ACC112 (cell line): ENCODE measurements at regions not wholly inside any gene's neighbourhood (a gene's known extent, or its start where the extent isn't known, plus 50 kb on each side); places are given as distances from the start of the nearest gene placed in this dataset.

Experiments
- H2AFZ ChIP-seq: fragments of 200-600 bp; sonication (generic); one replicate; pipeline ENCODE4 v1.6.0; 2017; ENCODE audit warnings: antibody characterized with exemption, low read length; ENCODE audit not compliant: unreplicated experiment
- H3K27ac ChIP-seq: fragments of 200-600 bp; sonication (generic); 2 replicates; pipeline ENCODE4 v1.5.1; 2014; ENCODE audit warnings: low read depth, mild to moderate bottlenecking, antibody characterized with exemption, low read length, moderate library complexity
- H3K27me3 ChIP-seq: fragments of 200-600 bp; sonication (generic); 2 replicates; pipeline ENCODE4 v1.6.1; 2014; ENCODE audit warnings: mild to moderate bottlenecking, antibody characterized with exemption, low read length, moderate library complexity, mixed read lengths; ENCODE audit not compliant: insufficient read depth
- H3K36me3 ChIP-seq: fragments of 200-600 bp; sonication (generic); 2 replicates; pipeline ENCODE4 v1.6.1; 2016; ENCODE audit warnings: mild to moderate bottlenecking, antibody characterized with exemption, low read length, moderate library complexity, mixed read lengths; ENCODE audit not compliant: insufficient read depth
- H3K4me1 ChIP-seq: fragments of 200-600 bp; sonication (generic); one replicate; pipeline ENCODE4 v1.6.1; 2016; ENCODE audit warnings: low read length, mixed read lengths; ENCODE audit not compliant: insufficient read depth, unreplicated experiment, control insufficient read depth
- H3K4me3 ChIP-seq: fragments of 200-600 bp; sonication (generic); 2 replicates; pipeline ENCODE4 v1.5.1; 2014; ENCODE audit warnings: mild to moderate bottlenecking, low read depth, low read length
- H3K79me2 ChIP-seq: fragments of 200-600 bp; sonication (generic); one replicate; pipeline ENCODE4 v1.6.0; 2016; ENCODE audit warnings: low read length; ENCODE audit not compliant: control insufficient read depth, unreplicated experiment, insufficient read depth

DNA sequence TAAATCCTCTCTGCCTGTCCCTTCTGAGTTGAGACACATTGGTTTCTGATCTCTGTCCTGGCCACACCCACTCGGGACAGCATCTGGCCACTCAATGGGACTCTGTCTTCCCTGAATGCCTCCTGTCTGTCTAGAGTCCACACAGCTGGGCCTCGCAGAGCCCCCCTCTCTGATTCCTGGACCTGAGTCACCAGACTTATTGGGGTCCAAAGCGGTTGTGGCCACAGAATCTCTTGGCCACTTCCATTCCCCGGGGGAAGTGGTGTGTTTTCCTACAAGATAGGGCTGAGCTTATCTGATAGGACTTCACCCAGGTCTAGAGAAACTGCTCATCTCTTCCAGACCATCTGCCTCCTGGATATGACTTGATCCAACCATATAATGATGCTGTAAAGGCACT is 57.4 kb upstream of the WNT11 start:
- peaks cover 15% of the 10 kb centered on the region for H3K27me3 ChIP-seq
- H3K4me3 ChIP-seq: no peak overlapping the region
- H3K79me2 ChIP-seq: no peaks in the 10 kb centered on the region
- no peaks in the 10 kb centered on the region for H3K36me3 ChIP-seq
- no peak overlapping the region for H2AFZ ChIP-seq
- H3K27ac ChIP-seq: no peak overlapping the region
- H3K4me1 ChIP-seq: peaks cover 30% of the 10 kb centered on the region

DNA sequence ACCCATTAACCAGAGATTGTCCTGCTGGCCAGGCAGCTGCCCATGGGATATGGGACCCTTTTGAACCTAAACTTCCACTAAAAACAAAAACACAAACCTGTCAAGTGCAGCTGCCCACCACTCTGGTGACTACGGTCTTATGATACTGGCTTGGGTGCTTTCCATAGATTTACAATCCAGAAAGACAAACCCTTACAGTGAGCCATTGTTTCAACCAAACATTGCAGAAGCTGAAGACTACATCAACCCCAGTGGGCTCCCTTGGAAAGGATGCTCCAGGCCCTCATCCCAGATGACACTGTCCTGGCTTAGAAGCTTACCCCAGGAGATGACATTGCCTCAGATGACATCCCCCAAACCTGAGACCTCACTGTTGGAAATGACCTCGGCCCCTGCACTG is 56.9 kb upstream of the WNT11 start:
- Histone ChIP-seq H3K27ac (no peak overlapping the region), H3K36me3 (no peaks in the 10 kb centered on the region), H3K4me3 (no peak overlapping the region), H3K4me1 (peaks cover 29% of the 10 kb centered on the region), H3K27me3 (peaks cover 17% of the 10 kb centered on the region), H2AFZ (no peak overlapping the region), H3K79me2 (no peaks in the 10 kb centered on the region)

DNA sequence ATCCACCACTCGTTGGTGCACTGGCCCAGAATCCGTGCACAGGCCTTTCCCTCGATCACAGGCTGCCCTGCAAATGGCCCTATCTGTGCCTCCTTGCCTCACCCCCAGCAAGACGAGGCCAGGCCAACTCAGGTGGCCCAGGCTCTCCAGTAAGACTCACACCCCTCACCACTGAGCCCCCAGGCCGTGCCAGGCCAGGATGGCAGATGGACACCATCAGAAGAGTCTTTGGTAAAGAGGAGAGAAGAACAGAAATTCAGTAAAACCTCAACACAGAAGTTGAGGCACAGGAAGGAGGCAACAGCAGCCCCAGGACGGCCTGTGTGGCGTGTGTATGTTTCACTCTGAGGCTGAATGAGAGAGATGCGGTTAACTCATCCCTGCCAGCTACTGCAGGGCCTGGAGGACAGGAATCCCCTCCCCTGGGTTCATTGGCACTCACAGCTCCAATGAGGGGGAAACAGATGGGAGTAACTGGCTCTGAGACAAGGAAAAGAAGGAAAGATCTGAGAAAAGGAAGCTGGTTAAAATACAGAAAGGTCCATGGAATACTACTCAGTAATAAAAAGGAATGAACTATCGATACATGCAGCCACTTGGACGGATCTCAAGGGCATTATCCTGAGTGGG is 54.1 kb upstream of the WNT11 start:
- H3K27me3 ChIP-seq: peaks cover 28% of the 10 kb centered on the region
- no peak overlapping the region for H3K4me3 ChIP-seq
- H3K36me3 ChIP-seq: no peaks in the 10 kb centered on the region
- H3K4me1 ChIP-seq: peaks cover 4% of the 10 kb centered on the region
- H3K79me2 ChIP-seq: no peaks in the 10 kb centered on the region
- H3K27ac ChIP-seq: no peak overlapping the region
- no peak overlapping the region for H2AFZ ChIP-seq

GRCh38 chr11:76259299-76259908 is 53.1 kb upstream of the WNT11 start:
- H2AFZ ChIP-seq: no peak overlapping the region
- H3K27ac ChIP-seq: no peak overlapping the region
- H3K79me2 ChIP-seq: no peaks in the 10 kb centered on the region
- H3K4me3 ChIP-seq: no peak overlapping the region
- H3K27me3 ChIP-seq: peaks cover 28% of the 10 kb centered on the region
- H3K4me1 ChIP-seq: no peaks in the 10 kb centered on the region
- no peaks in the 10 kb centered on the region for H3K36me3 ChIP-seq

DNA sequence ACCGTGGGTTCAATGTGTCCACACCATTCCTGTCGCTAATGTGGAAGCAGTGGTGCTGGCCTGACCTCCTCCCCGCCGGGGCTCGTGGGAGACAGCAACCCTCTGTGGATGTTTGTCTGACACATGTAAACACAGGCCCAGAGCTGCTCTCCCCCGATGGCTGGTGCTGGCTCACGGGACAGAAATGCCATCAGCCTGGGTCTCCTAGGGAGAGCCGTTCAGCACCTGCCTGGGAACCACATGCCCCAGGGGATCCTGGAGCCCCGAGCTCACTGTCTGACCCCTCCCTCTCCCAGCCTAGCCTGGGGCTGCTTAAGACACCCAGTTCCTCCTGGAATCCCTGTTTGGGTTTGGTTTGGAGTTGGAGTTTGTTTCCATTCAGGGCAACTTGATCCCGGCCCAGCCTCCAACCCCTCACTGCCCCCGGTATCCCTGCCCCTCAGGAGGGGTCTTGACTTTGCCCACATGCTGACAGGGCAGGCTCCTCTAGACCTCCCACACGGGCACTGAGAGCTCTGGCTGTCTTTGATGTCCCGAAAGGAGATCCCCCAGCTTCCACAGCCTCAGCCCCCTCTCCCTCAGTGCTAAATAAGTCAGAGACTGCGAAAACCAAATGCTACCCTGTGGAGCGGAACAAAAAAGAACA is 50.9 kb upstream of the WNT11 start:
- H3K36me3 ChIP-seq: no peaks in the 10 kb centered on the region
- H3K79me2 ChIP-seq: no peaks in the 10 kb centered on the region
- H2AFZ ChIP-seq: no peak overlapping the region
- peaks cover 28% of the 10 kb centered on the region for H3K27me3 ChIP-seq
- no peaks in the 10 kb centered on the region for H3K4me1 ChIP-seq
- no peak overlapping the region for H3K4me3 ChIP-seq
- no peak overlapping the region for H3K27ac ChIP-seq

GRCh38 chr11:76256448-76256847 is 50.1 kb upstream of the WNT11 start:
- H2AFZ ChIP-seq: no peak overlapping the region

More at GRCh38 chr11:76256448-76256847, 50.1 kb upstream of the WNT11 start:
- no peak overlapping the region for H3K27ac ChIP-seq
- H3K79me2 ChIP-seq: no peaks in the 10 kb centered on the region
- H3K4me1 ChIP-seq: no peaks in the 10 kb centered on the region
- no peaks in the 10 kb centered on the region for H3K36me3 ChIP-seq
- H3K27me3 ChIP-seq: peaks cover 28% of the 10 kb centered on the region
- no peak overlapping the region for H3K4me3 ChIP-seq
